AG10803 (cell line): ENCODE measurements at regions not wholly inside any gene's neighbourhood (a gene's known extent, or its start where the extent isn't known, plus 50 kb on each side); places are given as distances from the start of the nearest gene placed in this dataset.

Experiments
- DNase-seq: peaks from one replicate; pipeline ENCODE4 v3.0.0; 2010; ENCODE audit warnings: low read depth
- H3K4me3 ChIP-seq: 2 replicates; pipeline ENCODE4 v1.5.1; 2011; ENCODE audit warnings: mild to moderate bottlenecking, low read length, control low read depth
- CTCF ChIP-seq: conservative IDR thresholded peaks from 2 replicates; pipeline ENCODE4 v1.5.1; 2011; ENCODE audit warnings: mild to moderate bottlenecking, low read length, control low read depth, inconsistent platforms

DNA sequence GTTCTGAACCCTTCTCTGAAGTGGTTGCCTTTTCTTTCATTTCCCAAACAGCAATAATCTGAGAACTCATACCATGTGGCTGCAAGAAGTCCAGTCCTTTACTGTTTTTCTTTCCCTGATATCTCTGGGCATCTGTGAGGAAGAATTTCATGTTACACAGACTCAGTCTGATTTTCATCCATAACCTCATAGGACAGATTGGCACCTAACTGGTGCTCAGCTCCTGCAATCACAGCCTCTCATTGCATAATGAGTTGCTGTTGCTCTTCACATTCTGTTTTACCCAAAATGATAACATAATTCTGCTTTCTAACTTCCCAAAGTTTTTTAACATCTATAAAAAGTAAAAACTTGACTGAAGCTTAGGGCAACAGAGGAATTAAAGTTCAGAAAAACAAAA, 472.2 kb upstream of the PBX1 start:
- TF ChIP-seq CTCF, result no peak
- no peak overlapping the region for H3K4me3 ChIP-seq
- DNase-seq, result peak; percentile 8

GRCh38 chr1:164087906-164088453, 471.0 kb upstream of the PBX1 start:
- no peak for TF ChIP-seq CTCF
- no peak for DNase-seq
- H3K4me3 ChIP-seq, result no peak overlapping the region; the same call in 1 of the 2 replicates

GRCh38 chr1:164092603-164093353, 466.2 kb upstream of the PBX1 start:
- H3K4me3 ChIP-seq, result no peak overlapping the region
- DNase-seq, result no peak
- TF ChIP-seq CTCF, result peak; percentile 24; the same call in 1 of the 2 replicates

- no peak for DNase-seq
- TF ChIP-seq CTCF, result no peak
- no peak overlapping the region for H3K4me3 ChIP-seq
These were observed 465.4 kb upstream of the PBX1 start for GRCh38 chr1:164093543-164093942.

DNA sequence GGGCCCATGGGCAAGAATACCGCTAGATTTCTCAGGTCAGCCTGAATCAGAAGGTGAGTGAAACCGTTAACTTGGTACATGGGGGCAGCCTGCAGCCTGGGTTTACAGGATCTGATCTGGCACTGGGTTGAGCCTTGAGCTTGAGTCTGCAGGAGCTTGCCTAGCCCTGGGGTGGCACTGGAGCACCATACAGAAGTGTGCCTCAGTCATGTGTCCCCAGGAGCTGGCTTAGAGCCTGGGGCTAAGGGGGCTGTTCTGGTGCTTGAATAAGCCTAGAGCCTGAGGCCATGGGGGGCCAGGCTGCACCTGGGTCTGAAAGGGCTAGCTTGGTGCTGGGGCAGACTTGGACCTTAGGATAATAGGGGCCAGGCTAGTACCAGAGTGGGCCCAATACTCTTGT, 457.2 kb upstream of the PBX1 start:
- DNase-seq, result no peak
- no peak for TF ChIP-seq CTCF
- H3K4me3 ChIP-seq, result no peak overlapping the region

DNA sequence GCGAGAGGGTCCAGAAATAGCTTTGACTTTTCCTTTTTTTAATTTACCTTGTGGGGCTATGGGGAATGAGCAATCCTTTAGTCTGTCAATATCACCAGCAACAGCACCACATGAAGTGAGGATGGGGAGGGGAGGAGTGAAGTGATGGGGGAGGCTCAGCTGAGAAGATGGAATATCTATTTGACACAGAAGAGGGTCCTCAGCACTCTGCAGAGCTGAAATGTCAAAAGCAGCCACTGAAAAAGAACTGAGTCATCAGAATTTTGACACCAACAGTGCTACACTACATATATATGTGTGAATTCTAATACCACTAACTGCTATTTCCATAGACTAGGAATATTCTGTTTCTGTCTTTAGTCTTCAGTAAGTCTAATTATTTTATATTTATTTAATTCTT, 427.0 kb upstream of the PBX1 start:
- no peak for DNase-seq
- H3K4me3 ChIP-seq, result no peak overlapping the region
- no peak for TF ChIP-seq CTCF

GRCh38 chr1:164137273-164137925, 421.6 kb upstream of the PBX1 start:
- DNase-seq, result no peak

More at GRCh38 chr1:164137273-164137925, 421.6 kb upstream of the PBX1 start:
- TF ChIP-seq CTCF, result no peak
- H3K4me3 ChIP-seq, result no peak overlapping the region
